HUES64 (cell line): ENCODE measurements at regions not wholly inside any gene's neighbourhood (a gene's known extent, or its start where the extent isn't known, plus 50 kb on each side); places are given as distances from the start of the nearest gene placed in this dataset.
"Not testable (repeated sequence)": the region's sequence is repeated elsewhere in the genome, so short reads cannot be mapped to it uniquely, and the experiment has no call there.

Experiments used
- H3K27ac ChIP-seq: 2 replicates; pipeline ENCODE4 v1.7.0; 2013; ENCODE audit warnings: low read depth, low read length, inconsistent platforms
- H3K27me3 ChIP-seq: 2 replicates; pipeline ENCODE4 v1.6.1; 2013; ENCODE audit warnings: mild to moderate bottlenecking, low read length; ENCODE audit not compliant: insufficient read depth
- H3K36me3 ChIP-seq: 2 replicates; pipeline ENCODE4 v1.6.1; 2013; ENCODE audit warnings: mild to moderate bottlenecking, low read length; ENCODE audit not compliant: insufficient read depth
- H3K4me1 ChIP-seq: 2 replicates; pipeline ENCODE4 v1.6.1; 2013; ENCODE audit warnings: mild to moderate bottlenecking, low read length, moderate library complexity; ENCODE audit not compliant: insufficient read depth
- H3K4me3 ChIP-seq: 2 replicates; pipeline ENCODE4 v1.5.1; 2013; ENCODE audit warnings: mild to moderate bottlenecking, low read length, moderate library complexity
- H3K9ac ChIP-seq: 2 replicates; pipeline ENCODE4 v1.6.1; 2013; ENCODE audit warnings: mild to moderate bottlenecking, low read depth, low read length
- H3K9me3 ChIP-seq: 2 replicates; pipeline ENCODE4 v1.6.1; 2013; ENCODE audit warnings: low read depth, low read length; ENCODE audit not compliant: insufficient read depth
- WGBS: fragments of 150-250, 120-280 bp; methylation state at CpG from one replicate; pipeline ENCODE4 v1.1.7; 2013; ENCODE audit warnings: missing lambda C conversion rate; 5-methylcytosine and 5-hydroxymethylcytosine counted together

GRCh38 chr7:81007051-81007450, 88.2 kb upstream of the SEMA3C start:
- Histone ChIP-seq H3K9ac (no peak overlapping the region), H3K4me1 (no peaks in the 10 kb centered on the region), H3K4me3 (no peak overlapping the region), H3K27ac (no peak overlapping the region), H3K9me3 (peaks cover 12% of the 10 kb centered on the region), H3K27me3 (no peaks in the 10 kb centered on the region), H3K36me3 (no peaks in the 10 kb centered on the region)
- 100% methylated on average over 1 of the region's 2 CpGs for WGBS

GRCh38 chr7:81005254-81005653, 86.4 kb upstream of the SEMA3C start:
- H3K27me3 ChIP-seq: no peaks in the 10 kb centered on the region
- no peaks in the 10 kb centered on the region for H3K4me1 ChIP-seq
- H3K9ac ChIP-seq: no peak overlapping the region
- no peak overlapping the region for H3K4me3 ChIP-seq
- no peaks in the 10 kb centered on the region; the same call in 1 of the 2 replicates for H3K9me3 ChIP-seq
- WGBS: 96% methylated on average over 5 of the region's 5 CpGs
- H3K36me3 ChIP-seq: no peaks in the 10 kb centered on the region
- H3K27ac ChIP-seq: no peak overlapping the region

GRCh38 chr7:81004098-81004497, 85.2 kb upstream of the SEMA3C start:
- WGBS: 94% methylated on average over 1 of the region's 1 CpG
- Histone ChIP-seq H3K4me1 (no peaks in the 10 kb centered on the region), H3K27ac (no peak overlapping the region), H3K4me3 (no peak overlapping the region), H3K27me3 (no peaks in the 10 kb centered on the region), H3K9me3 (no peaks in the 10 kb centered on the region), H3K9ac (no peak overlapping the region), H3K36me3 (no peaks in the 10 kb centered on the region)

- no peak overlapping the region for H3K9ac ChIP-seq
- no peaks in the 10 kb centered on the region for H3K27me3 ChIP-seq
- WGBS: 94% methylated on average over 3 of the region's 3 CpGs
- H3K27ac ChIP-seq: no peak overlapping the region
- H3K9me3 ChIP-seq: no peaks in the 10 kb centered on the region
- no peaks in the 10 kb centered on the region for H3K4me1 ChIP-seq
- H3K4me3 ChIP-seq: no peak overlapping the region
- no peaks in the 10 kb centered on the region for H3K36me3 ChIP-seq
Measured at GRCh38 chr7:81003326-81003725, 84.5 kb upstream of the SEMA3C start.

GRCh38 chr7:81002421-81002820, 83.6 kb upstream of the SEMA3C start:
- Histone ChIP-seq H3K9ac (no peak overlapping the region), H3K4me1 (no peaks in the 10 kb centered on the region), H3K9me3 (no peaks in the 10 kb centered on the region), H3K27ac (no peak overlapping the region), H3K4me3 (no peak overlapping the region), H3K36me3 (no peaks in the 10 kb centered on the region), H3K27me3 (no peaks in the 10 kb centered on the region)

GRCh38 chr7:80999771-81000170, 80.9 kb upstream of the SEMA3C start:
- no peaks in the 10 kb centered on the region for H3K9me3 ChIP-seq
- H3K27me3 ChIP-seq: no peaks in the 10 kb centered on the region
- H3K36me3 ChIP-seq: no peaks in the 10 kb centered on the region
- 89% methylated on average over 1 of the region's 2 CpGs for WGBS
- no peak overlapping the region for H3K9ac ChIP-seq
- H3K4me3 ChIP-seq: no peak overlapping the region
- H3K4me1 ChIP-seq: no peaks in the 10 kb centered on the region
- H3K27ac ChIP-seq: no peak overlapping the region

GRCh38 chr7:80999100-80999499, 80.2 kb upstream of the SEMA3C start:
- Histone ChIP-seq H3K9ac (no peak overlapping the region), H3K36me3 (no peaks in the 10 kb centered on the region), H3K27ac (no peak overlapping the region), H3K4me1 (no peaks in the 10 kb centered on the region), H3K27me3 (no peaks in the 10 kb centered on the region), H3K9me3 (no peaks in the 10 kb centered on the region), H3K4me3 (no peak overlapping the region)
- 89% methylated on average over 3 of the region's 3 CpGs for WGBS

GRCh38 chr7:80997841-80998240, 79.0 kb upstream of the SEMA3C start:
- Histone ChIP-seq H3K9me3 (no peaks in the 10 kb centered on the region), H3K4me1 (no peaks in the 10 kb centered on the region), H3K27ac (no peak overlapping the region), H3K9ac (no peak overlapping the region), H3K36me3 (no peaks in the 10 kb centered on the region), H3K4me3 (no peak overlapping the region), H3K27me3 (no peaks in the 10 kb centered on the region)
- 96% methylated on average over 7 of the region's 7 CpGs for WGBS

GRCh38 chr7:80996236-80996635, 77.4 kb upstream of the SEMA3C start:
- H3K4me3 ChIP-seq, H3K27me3 ChIP-seq, H3K27ac ChIP-seq, H3K4me1 ChIP-seq, H3K9ac ChIP-seq, H3K36me3 ChIP-seq, H3K9me3 ChIP-seq: not testable (repeated sequence)
- 96% methylated on average over 2 of the region's 2 CpGs for WGBS

GRCh38 chr7:80991654-80992053, 72.8 kb upstream of the SEMA3C start:
- Histone ChIP-seq H3K9ac (no peak overlapping the region), H3K27ac (no peak overlapping the region), H3K4me3 (no peak overlapping the region), H3K4me1 (no peaks in the 10 kb centered on the region), H3K36me3 (no peaks in the 10 kb centered on the region), H3K27me3 (no peaks in the 10 kb centered on the region), H3K9me3 (no peaks in the 10 kb centered on the region)
- 96% methylated on average over 5 of the region's 5 CpGs for WGBS

GRCh38 chr7:80984619-80985018, 65.8 kb upstream of the SEMA3C start:
- no peak overlapping the region for H3K27ac ChIP-seq
- no peak overlapping the region for H3K4me3 ChIP-seq
- WGBS: 87% methylated on average over 1 of the region's 1 CpG
- no peak overlapping the region for H3K9ac ChIP-seq
- no peaks in the 10 kb centered on the region for H3K4me1 ChIP-seq
- H3K9me3 ChIP-seq: no peaks in the 10 kb centered on the region
- no peaks in the 10 kb centered on the region for H3K36me3 ChIP-seq
- no peaks in the 10 kb centered on the region for H3K27me3 ChIP-seq

- WGBS: 94% methylated on average over 3 of the region's 3 CpGs
- Histone ChIP-seq H3K4me3 (no peak overlapping the region), H3K4me1 (no peaks in the 10 kb centered on the region), H3K9me3 (no peaks in the 10 kb centered on the region), H3K36me3 (no peaks in the 10 kb centered on the region), H3K27me3 (no peaks in the 10 kb centered on the region), H3K27ac (no peak overlapping the region), H3K9ac (no peak overlapping the region)
Measured at GRCh38 chr7:80981405-80981804, 62.6 kb upstream of the SEMA3C start.
